ENCODE measurements at regions not wholly inside any gene's neighbourhood (a gene's known extent, or its start where the extent isn't known, plus 50 kb on each side); places are given as distances from the start of the nearest gene placed in this dataset.

GRCh38 chr5:125794922-125795321 is 628.3 kb upstream of the GRAMD2B start:
- TF ChIP-seq POLR2AphosphoS5 (IDR thresholded peaks at IDR 0.05) (no peak), CTCF (IDR thresholded peaks at IDR 0.05) (no peak), POLR2A (IDR thresholded peaks at IDR 0.05) (no peak)

Measured in sigmoid colon (tissue), 4 donors.